GM10248 (cell line): ENCODE measurements at regions not wholly inside any gene's neighbourhood (a gene's known extent, or its start where the extent isn't known, plus 50 kb on each side); places are given as distances from the start of the nearest gene placed in this dataset.

ENCODE experiments used
- CTCF ChIA-PET: fragments of 300-600 bp; sonication (Branson Sonifier 250); formaldehyde crosslinking; extraction: SDS; loops from one replicate; lab custom pipeline; 2021; ENCODE audit warnings: antibody characterized with exemption; lab: Yijun Ruan, JAX
- POLR2A ChIA-PET: fragments of 350-650 bp; sonication (Branson Sonifier 250); formaldehyde crosslinking; extraction: SDS; loops from one replicate; lab custom pipeline; 2020; ENCODE audit warnings: antibody characterized with exemption; lab: Yijun Ruan, JAX
- DNase-seq: peaks from one replicate; pipeline ENCODE4 v3.0.0; 2012; ENCODE audit errors: extremely low spot score
- CTCF ChIP-seq: IDR thresholded peaks from 2 replicates; pipeline ENCODE4 v1.5.1; 2012; ENCODE audit warnings: mild to moderate bottlenecking, low read depth; ENCODE audit errors: extremely low read depth, missing control alignments, control extremely low read depth

GRCh38 chr16:59697236-59697635, 963.1 kb upstream of the GOT2 start:
- no peak for DNase-seq
- POLR2A ChIA-PET, result no interaction called here
- no peak for TF ChIP-seq CTCF
- CTCF ChIA-PET, result no interaction called here

DNA sequence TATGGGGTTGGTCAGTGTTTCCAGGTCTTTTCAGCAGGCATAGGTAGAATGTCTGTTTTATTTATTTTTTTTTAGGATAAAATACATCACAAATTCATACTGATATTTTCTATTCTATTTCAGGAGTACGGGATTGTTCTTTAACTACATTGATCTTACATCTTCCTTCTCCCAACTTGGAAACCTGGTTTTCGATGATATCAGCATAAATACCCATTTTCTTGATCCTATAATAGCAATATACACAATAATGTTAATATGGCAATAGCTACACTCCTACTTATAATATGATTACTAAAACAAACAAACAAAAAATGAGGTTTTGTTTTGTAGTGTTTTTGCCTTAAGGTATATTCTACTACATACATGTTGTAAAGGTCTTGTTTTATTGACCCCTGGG, 962.4 kb upstream of the GOT2 start:
- ChIA-PET POLR2A (no interaction called here), CTCF (no interaction called here)
- DNase-seq, result no peak
- TF ChIP-seq CTCF, result no peak

- no peak for DNase-seq
- no peak for TF ChIP-seq CTCF
- CTCF ChIA-PET, result no interaction called here
- POLR2A ChIA-PET, result no interaction called here
Observed at GRCh38 chr16:59690216-59690615, 956.1 kb upstream of the GOT2 start.

GRCh38 chr16:59688006-59688405, 953.9 kb upstream of the GOT2 start:
- ChIA-PET CTCF (no interaction called here), POLR2A (no interaction called here)
- TF ChIP-seq CTCF, result no peak
- DNase-seq, result no peak

- no peak for TF ChIP-seq CTCF
- POLR2A ChIA-PET, result no interaction called here
- no peak for DNase-seq
- CTCF ChIA-PET, result no interaction called here
Observed at GRCh38 chr16:59686405-59686804, 952.3 kb upstream of the GOT2 start.

DNA sequence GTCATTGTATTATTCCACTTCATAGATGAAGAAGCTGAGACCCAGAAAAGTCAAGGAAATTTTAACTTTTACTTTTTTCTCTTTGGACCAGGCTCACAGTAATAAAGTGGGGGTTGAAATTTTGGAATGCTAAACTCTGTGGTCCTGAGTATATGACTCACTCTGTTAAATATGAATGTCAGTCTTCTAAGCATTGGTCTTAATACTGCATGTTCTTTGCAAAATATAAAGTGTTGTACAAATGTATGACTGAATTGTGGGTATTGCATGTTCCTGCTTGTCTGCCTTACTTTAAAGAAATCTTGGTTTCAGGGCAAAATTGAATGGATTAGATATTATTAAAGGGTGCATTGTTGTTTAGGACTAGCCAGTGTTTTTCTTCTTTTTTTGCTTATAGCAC, 950.8 kb upstream of the GOT2 start:
- POLR2A ChIA-PET, result no interaction called here
- CTCF ChIA-PET, result no interaction called here
- no peak for TF ChIP-seq CTCF
- DNase-seq, result no peak

DNA sequence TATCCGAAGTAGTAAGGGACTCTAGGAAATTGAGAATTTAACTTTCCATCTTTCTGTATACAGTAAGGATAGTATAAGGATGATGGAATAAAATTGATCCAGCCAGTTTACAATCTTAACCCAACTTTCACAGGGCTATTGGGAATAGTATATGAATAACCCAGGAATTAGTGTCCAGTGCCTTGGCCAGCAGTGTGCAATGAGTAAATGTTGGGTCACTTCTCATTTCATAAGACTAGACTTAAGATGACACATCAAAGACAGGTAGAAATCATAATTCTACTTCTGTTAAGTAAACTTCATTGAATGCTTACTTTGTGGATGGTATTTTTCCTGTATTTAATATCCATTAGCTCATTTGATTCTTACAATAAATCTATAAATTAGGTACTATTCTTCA, 949.6 kb upstream of the GOT2 start:
- CTCF ChIA-PET, result interaction anchor here (1.7 kb wide), 1 partner anchor 17 kb away, joined by 3 read pairs; no protein-coding TSS in a partner anchor
- no peak for TF ChIP-seq CTCF
- POLR2A ChIA-PET, result no interaction called here

More for the DNA sequence above, 949.6 kb upstream of the GOT2 start:
- DNase-seq, result no peak
